ENCODE measurements at regions not wholly inside any gene's neighbourhood (a gene's known extent, or its start where the extent isn't known, plus 50 kb on each side); places are given as distances from the start of the nearest gene placed in this dataset.

- no peak for TF ChIP-seq CTCF (IDR thresholded peaks at IDR 0.05; ENCODE audit: low read depth, low read length, poor library complexity, severe bottlenecking)
- TF ChIP-seq EZH2phosphoT487 (IDR thresholded peaks at IDR 0.05; ENCODE audit: borderline replicate concordance, low read length), result no peak
Observed at GRCh38 chr2:36027616-36028015, 328.0 kb upstream of the CRIM1 start.
